Testis (tissue), 2 donors: ENCODE measurements at regions not wholly inside any gene's neighbourhood (a gene's known extent, or its start where the extent isn't known, plus 50 kb on each side); places are given as distances from the start of the nearest gene placed in this dataset.

Experiments used
- DNase-seq: peaks from one replicate; pipeline ENCODE4 v3.0.0-alpha.2; 2019
- H3K27ac ChIP-seq, 2 donors: fragments of 200-600 bp; sonication (generic); one replicate each; pipeline ENCODE4 v1.5.1; 2019
- H3K27me3 ChIP-seq: fragments of 200-600 bp; sonication (generic); one replicate; pipeline ENCODE4 v1.5.1; 2019
- H3K36me3 ChIP-seq: fragments of 200-600 bp; sonication (generic); one replicate; pipeline ENCODE4 v1.5.1; 2017; ENCODE audit warnings: low read depth; ENCODE audit errors: missing control alignments
- H3K4me1 ChIP-seq: fragments of 200-600 bp; sonication (generic); one replicate; pipeline ENCODE4 v1.5.1; 2019
- H3K4me3 ChIP-seq, 2 donors: fragments of 200-600 bp; sonication (generic); one replicate each; pipeline ENCODE4 v1.5.1; 2017 to 2019
- H3K9me3 ChIP-seq: fragments of 200-600 bp; sonication (generic); one replicate; pipeline ENCODE4 v1.5.1; 2017
- POLR2A ChIP-seq: fragments of 450-650 bp; IDR thresholded peaks from one replicate; pipeline ENCODE4 v1.6.1; 2017; ENCODE audit warnings: antibody characterized with exemption, mild to moderate bottlenecking, moderate library complexity
- WGBS, 2 donors: methylation state at CpG; one replicate each; pipeline ENCODE4 v1.1.5; 2018; 5-methylcytosine and 5-hydroxymethylcytosine counted together
- intact Hi-C: fragments of 100-400 bp; cut with DNase I; formaldehyde crosslinking; loops from one replicate; pipeline ENCODE4 v1.15.1; 2023; ENCODE audit warnings: low total_unique reads
- TF ChIP-seq, protein P1 (sequence below), 3 experiments: fragments of 450-650 bp in 2 of 3; fragments of 200-600 bp in 1 of 3; sonication (generic) in 1 of 3; IDR thresholded peaks; one replicate each; pipeline ENCODE4 v1.5.1; 2016 to 2019; ENCODE audit warnings: antibody characterized with exemption in 3 of 3, mild to moderate bottlenecking in 2 of 3, moderate library complexity in 1 of 3

DNA sequence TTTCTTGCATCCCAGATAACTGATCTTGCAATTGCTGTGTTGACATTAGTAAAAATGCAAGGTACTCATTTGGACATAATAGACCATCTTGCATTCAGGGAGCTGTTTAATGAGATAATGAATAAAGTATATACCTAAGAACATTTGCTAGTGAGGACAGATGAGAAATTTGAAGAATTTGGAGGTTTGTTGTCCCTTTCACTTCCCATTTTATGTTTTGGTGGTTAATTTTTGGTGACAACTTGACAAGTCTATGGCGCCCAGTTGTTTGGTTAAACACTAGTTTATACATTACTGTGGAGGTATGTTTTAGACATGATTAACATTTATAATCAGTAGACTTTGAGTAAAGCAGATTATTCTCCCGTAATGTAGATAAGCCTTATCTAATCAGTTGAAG lies 300.2 kb upstream of the SYNCRIP start:
- peaks cover 5% of the 10 kb centered on the region for H3K4me1 ChIP-seq
- no peaks in the 10 kb centered on the region for H3K27me3 ChIP-seq
- 45 to 56% methylated on average over 2 of the region's 2 CpGs for WGBS, 2 donors
- no peak overlapping the region for H3K4me3 ChIP-seq
- DNase-seq, result no peak
- intact Hi-C loops, result no loop called here
- TF ChIP-seq POLR2A, result no peak
- TF ChIP-seq, protein P1, sequence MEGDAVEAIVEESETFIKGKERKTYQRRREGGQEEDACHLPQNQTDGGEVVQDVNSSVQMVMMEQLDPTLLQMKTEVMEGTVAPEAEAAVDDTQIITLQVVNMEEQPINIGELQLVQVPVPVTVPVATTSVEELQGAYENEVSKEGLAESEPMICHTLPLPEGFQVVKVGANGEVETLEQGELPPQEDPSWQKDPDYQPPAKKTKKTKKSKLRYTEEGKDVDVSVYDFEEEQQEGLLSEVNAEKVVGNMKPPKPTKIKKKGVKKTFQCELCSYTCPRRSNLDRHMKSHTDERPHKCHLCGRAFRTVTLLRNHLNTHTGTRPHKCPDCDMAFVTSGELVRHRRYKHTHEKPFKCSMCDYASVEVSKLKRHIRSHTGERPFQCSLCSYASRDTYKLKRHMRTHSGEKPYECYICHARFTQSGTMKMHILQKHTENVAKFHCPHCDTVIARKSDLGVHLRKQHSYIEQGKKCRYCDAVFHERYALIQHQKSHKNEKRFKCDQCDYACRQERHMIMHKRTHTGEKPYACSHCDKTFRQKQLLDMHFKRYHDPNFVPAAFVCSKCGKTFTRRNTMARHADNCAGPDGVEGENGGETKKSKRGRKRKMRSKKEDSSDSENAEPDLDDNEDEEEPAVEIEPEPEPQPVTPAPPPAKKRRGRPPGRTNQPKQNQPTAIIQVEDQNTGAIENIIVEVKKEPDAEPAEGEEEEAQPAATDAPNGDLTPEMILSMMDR (IDR thresholded peaks at IDR 0.05), result no peak
- H3K27ac ChIP-seq, result no peak overlapping the region
- no peaks in the 10 kb centered on the region for H3K9me3 ChIP-seq
- H3K36me3 ChIP-seq, result no peaks in the 10 kb centered on the region

DNA sequence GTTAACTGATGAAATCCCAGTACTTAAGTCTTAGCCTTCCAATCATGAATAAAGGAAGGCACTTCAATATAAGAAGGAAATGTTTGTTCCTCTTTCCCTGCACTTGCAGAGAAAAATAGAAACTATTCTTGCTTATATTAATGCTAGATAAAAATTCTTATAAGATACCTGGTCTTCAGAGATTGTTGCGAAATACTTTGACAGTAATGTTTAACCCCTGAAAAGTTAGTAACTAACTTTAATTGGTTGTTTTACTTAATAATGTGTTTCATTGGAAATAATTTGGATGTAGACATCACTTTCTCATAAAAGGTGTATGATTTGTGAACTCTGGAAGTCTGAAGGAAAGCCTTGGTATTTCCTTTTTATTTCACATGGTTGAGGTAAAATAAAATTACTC lies 294.2 kb upstream of the SYNCRIP start:
- H3K4me3 ChIP-seq, result no peak overlapping the region
- no peaks in the 10 kb centered on the region for H3K9me3 ChIP-seq
- H3K27ac ChIP-seq, result no peak overlapping the region
- H3K36me3 ChIP-seq, result no peaks in the 10 kb centered on the region
- DNase-seq, result no peak
- 83 to 87% methylated on average over 1 of the region's 1 CpG for WGBS, 2 donors
- H3K27me3 ChIP-seq, result no peaks in the 10 kb centered on the region
- intact Hi-C loops, result no loop called here
- TF ChIP-seq, protein P1 (IDR thresholded peaks at IDR 0.05), result no peak
- TF ChIP-seq POLR2A, result no peak
- no peaks in the 10 kb centered on the region for H3K4me1 ChIP-seq

DNA sequence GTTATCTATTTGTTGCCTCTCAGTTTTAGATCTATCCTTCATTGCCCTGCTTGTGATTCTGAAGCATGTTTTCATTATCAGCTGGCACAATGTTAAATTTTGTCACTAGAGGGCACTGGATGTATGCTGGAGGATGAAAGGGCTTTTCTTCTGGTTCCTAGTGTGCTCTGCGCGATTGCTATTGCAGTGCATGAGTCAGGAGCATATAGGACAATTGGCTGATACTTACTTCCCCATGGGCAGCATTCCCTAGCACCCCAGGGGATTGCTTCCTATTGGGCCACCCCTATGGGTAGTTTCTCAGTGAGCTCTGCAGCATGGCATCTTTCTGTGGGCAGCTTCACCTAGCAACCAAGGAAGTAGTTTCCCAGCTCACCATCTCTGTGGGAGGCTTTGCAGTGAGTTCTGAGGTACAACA lies 280.3 kb upstream of the SYNCRIP start:
- intact Hi-C loops, result no loop called here
- Histone ChIP-seq H3K4me1 (no peaks in the 10 kb centered on the region), H3K27ac (no peak overlapping the region), H3K4me3 (no peak overlapping the region), H3K27me3 (no peaks in the 10 kb centered on the region), H3K9me3 (no peaks in the 10 kb centered on the region), H3K36me3 (no peaks in the 10 kb centered on the region)
- WGBS, 2 donors, result 20 to 29% methylated on average over 2 of the region's 2 CpGs
- TF ChIP-seq POLR2A, result no peak
- TF ChIP-seq, protein P1 (IDR thresholded peaks at IDR 0.05), result peak; percentile 45 to 62 (median 48)
- DNase-seq, result peak; percentile 54

DNA sequence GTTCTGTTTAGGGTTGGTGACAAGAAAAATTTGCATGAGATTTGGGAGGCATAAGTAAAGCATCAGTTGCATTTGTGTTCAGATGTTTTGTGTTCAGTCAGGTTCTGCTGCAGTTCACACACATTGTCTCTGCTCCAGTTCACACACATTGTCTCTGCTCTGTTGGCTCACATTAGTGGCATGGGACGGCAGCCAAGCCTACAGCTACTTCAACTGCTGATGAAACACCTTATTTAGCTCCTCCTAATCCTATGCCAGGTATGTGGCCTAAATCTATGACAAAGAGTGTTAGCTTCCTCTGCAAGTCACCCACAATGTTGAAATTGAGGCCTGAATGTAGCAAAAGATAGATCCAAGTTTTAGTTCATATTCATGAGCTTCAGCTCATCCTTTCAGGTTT lies 278.1 kb upstream of the SYNCRIP start:
- intact Hi-C loops, result no loop called here
- 74 to 77% methylated on average over 1 of the region's 1 CpG for WGBS, 2 donors
- Histone ChIP-seq H3K27me3 (no peaks in the 10 kb centered on the region), H3K4me3 (no peak overlapping the region), H3K36me3 (no peaks in the 10 kb centered on the region), H3K9me3 (no peaks in the 10 kb centered on the region), H3K4me1 (no peaks in the 10 kb centered on the region), H3K27ac (no peak overlapping the region)
- DNase-seq, result no peak
- TF ChIP-seq, protein P1 (IDR thresholded peaks at IDR 0.05), result no peak
- no peak for TF ChIP-seq POLR2A

DNA sequence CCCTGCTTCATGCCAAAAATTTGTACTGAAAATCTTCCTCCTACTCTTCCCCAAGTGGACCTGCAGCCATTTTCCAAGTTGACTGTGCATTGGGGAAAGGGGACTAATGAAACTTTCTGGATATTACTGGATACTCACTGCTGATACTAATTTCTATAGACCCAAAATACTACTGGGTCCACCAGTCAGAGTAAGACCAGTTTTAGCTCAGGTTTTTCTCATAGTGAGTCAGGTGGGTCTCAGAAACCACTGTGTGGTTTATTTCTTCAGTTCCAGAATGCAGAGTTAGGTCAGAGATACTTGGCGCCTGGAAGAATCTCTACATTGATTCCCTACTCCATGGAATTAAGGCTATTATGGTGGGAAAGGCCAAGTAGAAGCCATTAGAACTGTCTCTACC lies 274.8 kb upstream of the SYNCRIP start:
- no peaks in the 10 kb centered on the region for H3K27me3 ChIP-seq
- no peak for TF ChIP-seq POLR2A
- TF ChIP-seq, protein P1 (IDR thresholded peaks at IDR 0.05), result no peak
- intact Hi-C loops, result no loop called here
- H3K27ac ChIP-seq, result no peak overlapping the region
- H3K4me3 ChIP-seq, result no peak overlapping the region
- no peak for DNase-seq
- no peaks in the 10 kb centered on the region for H3K4me1 ChIP-seq
- H3K36me3 ChIP-seq, result no peaks in the 10 kb centered on the region
- WGBS, 2 donors, result 93 to 100% methylated on average over 1 of the region's 1 CpG
- no peaks in the 10 kb centered on the region for H3K9me3 ChIP-seq
